ENCODE measurements at regions not wholly inside any gene's neighbourhood (a gene's known extent, or its start where the extent isn't known, plus 50 kb on each side); places are given as distances from the start of the nearest gene placed in this dataset.

- H3K4me1 Mint-ChIP-seq = no peaks in the 10 kb centered on the region
- no peak for DNase-seq
- no peaks in the 10 kb centered on the region for H3K27me3 Mint-ChIP-seq
- no peak overlapping the region for H3K27ac Mint-ChIP-seq
- ATAC-seq = no peak
- H3K9me3 Mint-ChIP-seq = peaks cover 20% of the 10 kb centered on the region
- H3K36me3 Mint-ChIP-seq (ENCODE audit: low read depth) = no peaks in the 10 kb centered on the region
- no peak overlapping the region for H3K4me3 Mint-ChIP-seq
These were observed 238.4 kb upstream of the VEPH1 start for GRCh38 chr3:157741607-157742006.

GRCh38 chr3:157738441-157738840 is 235.2 kb upstream of the VEPH1 start:
- no peak overlapping the region for H3K4me3 Mint-ChIP-seq
- no peak for DNase-seq

GRCh38 chr3:157718800-157719199 is 215.6 kb upstream of the VEPH1 start:
- ATAC-seq (no peak), DNase-seq (no peak)
- Mint-ChIP-seq H3K4me1 (no peaks in the 10 kb centered on the region), H3K27me3 (no peaks in the 10 kb centered on the region), H3K27ac (no peak overlapping the region), H3K36me3 (ENCODE audit: low read depth) (no peaks in the 10 kb centered on the region), H3K4me3 (no peak overlapping the region), H3K9me3 (peaks cover 11% of the 10 kb centered on the region)

More at GRCh38 chr3:157738441-157738840, 235.2 kb upstream of the VEPH1 start:
- ATAC-seq = no peak
- H3K4me1 Mint-ChIP-seq = no peaks in the 10 kb centered on the region
- no peaks in the 10 kb centered on the region for H3K27me3 Mint-ChIP-seq
- no peaks in the 10 kb centered on the region for H3K36me3 Mint-ChIP-seq (ENCODE audit: low read depth)
- H3K27ac Mint-ChIP-seq = no peak overlapping the region
- peaks cover 17% of the 10 kb centered on the region for H3K9me3 Mint-ChIP-seq

- no peak overlapping the region for H3K4me3 Mint-ChIP-seq
- H3K27me3 Mint-ChIP-seq = no peaks in the 10 kb centered on the region
- no peak overlapping the region for H3K27ac Mint-ChIP-seq
- ATAC-seq (no peak), DNase-seq (no peak)
- peaks cover 10% of the 10 kb centered on the region for H3K9me3 Mint-ChIP-seq
- no peaks in the 10 kb centered on the region for H3K36me3 Mint-ChIP-seq (ENCODE audit: low read depth)
- no peaks in the 10 kb centered on the region for H3K4me1 Mint-ChIP-seq
These were observed 209.9 kb upstream of the VEPH1 start for GRCh38 chr3:157713101-157713500.

- H3K27me3 Mint-ChIP-seq = no peaks in the 10 kb centered on the region
- no peak overlapping the region for H3K4me3 Mint-ChIP-seq
- no peaks in the 10 kb centered on the region for H3K4me1 Mint-ChIP-seq
- DNase-seq (no peak), ATAC-seq (no peak)
- peaks cover 3% of the 10 kb centered on the region for H3K9me3 Mint-ChIP-seq
- no peaks in the 10 kb centered on the region for H3K36me3 Mint-ChIP-seq (ENCODE audit: low read depth)
- no peak overlapping the region for H3K27ac Mint-ChIP-seq
These were observed 202.0 kb upstream of the VEPH1 start for GRCh38 chr3:157705258-157705657.

- no peaks in the 10 kb centered on the region for H3K4me1 Mint-ChIP-seq
- no peak overlapping the region for H3K4me3 Mint-ChIP-seq
- no peaks in the 10 kb centered on the region for H3K9me3 Mint-ChIP-seq
- DNase-seq = no peak
- H3K36me3 Mint-ChIP-seq (ENCODE audit: low read depth) = no peaks in the 10 kb centered on the region
- no peak for ATAC-seq
- no peak overlapping the region for H3K27ac Mint-ChIP-seq
- H3K27me3 Mint-ChIP-seq = no peaks in the 10 kb centered on the region
These were observed 197.2 kb upstream of the VEPH1 start for GRCh38 chr3:157700405-157700804.

GRCh38 chr3:157695586-157695985 is 192.4 kb upstream of the VEPH1 start:
- no peaks in the 10 kb centered on the region for H3K4me1 Mint-ChIP-seq
- no peak overlapping the region for H3K27ac Mint-ChIP-seq
- H3K36me3 Mint-ChIP-seq (ENCODE audit: low read depth) = no peaks in the 10 kb centered on the region
- H3K4me3 Mint-ChIP-seq = no peak overlapping the region
- no peaks in the 10 kb centered on the region for H3K27me3 Mint-ChIP-seq
- DNase-seq (no peak), ATAC-seq (no peak)
- H3K9me3 Mint-ChIP-seq = no peaks in the 10 kb centered on the region

- Mint-ChIP-seq H3K27ac (no peak overlapping the region), H3K27me3 (no peaks in the 10 kb centered on the region), H3K4me3 (no peak overlapping the region), H3K36me3 (ENCODE audit: low read depth) (no peaks in the 10 kb centered on the region), H3K4me1 (no peaks in the 10 kb centered on the region), H3K9me3 (no peaks in the 10 kb centered on the region)
- no peak for DNase-seq
- ATAC-seq = no peak
These were observed 191.9 kb upstream of the VEPH1 start for GRCh38 chr3:157695103-157695502.

GRCh38 chr3:157693762-157694161 is 190.5 kb upstream of the VEPH1 start:
- no peaks in the 10 kb centered on the region for H3K36me3 Mint-ChIP-seq (ENCODE audit: low read depth)
- DNase-seq (no peak), ATAC-seq (no peak)
- H3K9me3 Mint-ChIP-seq = no peaks in the 10 kb centered on the region
- no peaks in the 10 kb centered on the region for H3K4me1 Mint-ChIP-seq
- H3K27ac Mint-ChIP-seq = no peak overlapping the region
- no peak overlapping the region for H3K4me3 Mint-ChIP-seq
- H3K27me3 Mint-ChIP-seq = no peaks in the 10 kb centered on the region

GRCh38 chr3:157692468-157692867 is 189.3 kb upstream of the VEPH1 start:
- Mint-ChIP-seq H3K4me1 (no peaks in the 10 kb centered on the region), H3K36me3 (ENCODE audit: low read depth) (no peaks in the 10 kb centered on the region), H3K9me3 (no peaks in the 10 kb centered on the region), H3K27ac (no peak overlapping the region), H3K4me3 (no peak overlapping the region), H3K27me3 (no peaks in the 10 kb centered on the region)
- no peak for DNase-seq
- no peak for ATAC-seq

- DNase-seq (no peak), ATAC-seq (no peak)
- Mint-ChIP-seq H3K9me3 (no peaks in the 10 kb centered on the region), H3K36me3 (ENCODE audit: low read depth) (no peaks in the 10 kb centered on the region), H3K4me1 (no peaks in the 10 kb centered on the region), H3K4me3 (no peak overlapping the region), H3K27me3 (no peaks in the 10 kb centered on the region), H3K27ac (no peak overlapping the region)
These were observed 180.5 kb upstream of the VEPH1 start for GRCh38 chr3:157683668-157684067.

GRCh38 chr3:157672061-157672460 is 168.8 kb upstream of the VEPH1 start:
- ATAC-seq (no peak), DNase-seq (no peak)
- H3K9me3 Mint-ChIP-seq = no peaks in the 10 kb centered on the region
- H3K27ac Mint-ChIP-seq = no peak overlapping the region
- no peak overlapping the region for H3K4me3 Mint-ChIP-seq
- no peaks in the 10 kb centered on the region for H3K4me1 Mint-ChIP-seq
- H3K36me3 Mint-ChIP-seq (ENCODE audit: low read depth) = no peaks in the 10 kb centered on the region
- H3K27me3 Mint-ChIP-seq = no peaks in the 10 kb centered on the region

GRCh38 chr3:157671656-157672055 is 168.4 kb upstream of the VEPH1 start:
- no peak for DNase-seq
- no peak overlapping the region for H3K4me3 Mint-ChIP-seq
- no peak for ATAC-seq

GRCh38 chr3:157669416-157669815 is 166.2 kb upstream of the VEPH1 start:
- no peak for ATAC-seq
- Mint-ChIP-seq H3K27me3 (no peaks in the 10 kb centered on the region), H3K4me1 (no peaks in the 10 kb centered on the region), H3K36me3 (ENCODE audit: low read depth) (no peaks in the 10 kb centered on the region), H3K27ac (no peak overlapping the region), H3K9me3 (no peaks in the 10 kb centered on the region), H3K4me3 (no peak overlapping the region)
- no peak for DNase-seq

More at GRCh38 chr3:157671656-157672055, 168.4 kb upstream of the VEPH1 start:
- Mint-ChIP-seq H3K9me3 (no peaks in the 10 kb centered on the region), H3K36me3 (ENCODE audit: low read depth) (no peaks in the 10 kb centered on the region), H3K27me3 (no peaks in the 10 kb centered on the region), H3K27ac (no peak overlapping the region), H3K4me1 (no peaks in the 10 kb centered on the region)

- DNase-seq (no peak), ATAC-seq (no peak)
- no peak overlapping the region for H3K4me3 Mint-ChIP-seq
- H3K27me3 Mint-ChIP-seq = no peaks in the 10 kb centered on the region
- no peak overlapping the region for H3K27ac Mint-ChIP-seq
- H3K4me1 Mint-ChIP-seq = no peaks in the 10 kb centered on the region
- no peaks in the 10 kb centered on the region for H3K9me3 Mint-ChIP-seq
- no peaks in the 10 kb centered on the region for H3K36me3 Mint-ChIP-seq (ENCODE audit: low read depth)
These were observed 164.3 kb upstream of the VEPH1 start for GRCh38 chr3:157667493-157667892.

- DNase-seq = no peak
- H3K4me1 Mint-ChIP-seq = no peaks in the 10 kb centered on the region
- H3K36me3 Mint-ChIP-seq (ENCODE audit: low read depth) = no peaks in the 10 kb centered on the region
- H3K4me3 Mint-ChIP-seq = no peak overlapping the region
- H3K27ac Mint-ChIP-seq = no peak overlapping the region
- no peak for ATAC-seq
- H3K9me3 Mint-ChIP-seq = no peaks in the 10 kb centered on the region
- H3K27me3 Mint-ChIP-seq = no peaks in the 10 kb centered on the region
These were observed 159.0 kb upstream of the VEPH1 start for GRCh38 chr3:157662171-157662570.
